GM12874 (cell line): ENCODE measurements at regions not wholly inside any gene's neighbourhood (a gene's known extent, or its start where the extent isn't known, plus 50 kb on each side); places are given as distances from the start of the nearest gene placed in this dataset.

Source experiments
- CTCF ChIP-seq: IDR thresholded peaks from 2 replicates; pipeline ENCODE4 v1.5.1; 2011; ENCODE audit warnings: low read depth, mild to moderate bottlenecking, control low read depth, low read length, moderate library complexity; ENCODE audit not compliant: insufficient read depth

GRCh38 chr3:72139316-72139715 lies 354.4 kb upstream of the PROK2 start:
- TF ChIP-seq CTCF, result no peak

GRCh38 chr3:72137865-72138861 lies 353.2 kb upstream of the PROK2 start:
- no peak for TF ChIP-seq CTCF

GRCh38 chr3:72135636-72136035 lies 350.7 kb upstream of the PROK2 start:
- TF ChIP-seq CTCF, result no peak

GRCh38 chr3:72134989-72135451 lies 350.1 kb upstream of the PROK2 start:
- no peak for TF ChIP-seq CTCF

- TF ChIP-seq CTCF, result no peak
Measured at GRCh38 chr3:72133329-72134011, 348.5 kb upstream of the PROK2 start.

- no peak for TF ChIP-seq CTCF
Measured at GRCh38 chr3:72131899-72132298, 347.0 kb upstream of the PROK2 start.

GRCh38 chr3:72130565-72130964 lies 345.6 kb upstream of the PROK2 start:
- TF ChIP-seq CTCF, result no peak
